Stimulated activated CD8-positive, alpha-beta memory T cell treated with anti-CD3 and anti-CD28 coated beads, Interleukin-4, amount 100 ng/mL, for 24 hours (primary cell): ENCODE measurements at regions not wholly inside any gene's neighbourhood (a gene's known extent, or its start where the extent isn't known, plus 50 kb on each side); places are given as distances from the start of the nearest gene placed in this dataset.
"Not testable (repeated sequence)": the region's sequence is repeated elsewhere in the genome, so short reads cannot be mapped to it uniquely, and the experiment has no call there.

Source experiments
- DNase-seq: peaks from one replicate; pipeline ENCODE4 v3.0.0-alpha.2; 2020; ENCODE audit warnings: low read depth

DNA sequence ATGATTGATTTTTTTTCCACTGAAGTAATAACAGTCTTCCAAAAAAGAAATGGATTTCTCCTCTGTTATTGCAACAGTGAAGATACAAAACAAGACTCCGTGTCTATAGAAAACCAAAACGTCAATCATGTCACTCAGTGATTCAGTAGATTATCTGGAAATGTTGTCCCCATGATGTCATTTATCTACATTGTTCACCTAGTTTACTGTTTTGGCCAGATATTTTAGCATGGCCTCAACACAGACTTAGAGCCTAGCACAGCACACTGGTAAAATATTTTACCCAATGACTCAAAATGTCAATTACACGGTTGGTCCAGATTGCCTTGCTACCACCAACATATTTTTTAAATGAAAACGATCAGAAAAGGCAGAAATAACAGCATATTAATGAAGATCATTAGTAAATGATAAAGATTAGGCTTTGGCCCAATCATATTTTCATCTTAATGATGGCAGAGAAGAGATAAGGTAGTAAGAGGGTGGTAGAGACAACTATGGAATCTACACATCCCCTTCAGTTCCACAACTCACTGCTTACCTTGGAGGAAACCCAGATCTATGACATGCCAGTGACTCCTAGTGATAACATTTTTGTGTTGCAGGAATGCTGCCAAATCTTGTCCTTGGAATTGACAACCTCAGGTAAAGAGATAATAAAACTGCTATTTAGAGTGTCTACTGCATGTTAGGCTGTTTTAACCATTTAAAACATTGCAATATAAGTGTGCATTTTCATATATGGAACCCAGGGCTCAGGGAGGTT, 347.7 kb upstream of the ARPP21 start:
- no peak for DNase-seq

DNA sequence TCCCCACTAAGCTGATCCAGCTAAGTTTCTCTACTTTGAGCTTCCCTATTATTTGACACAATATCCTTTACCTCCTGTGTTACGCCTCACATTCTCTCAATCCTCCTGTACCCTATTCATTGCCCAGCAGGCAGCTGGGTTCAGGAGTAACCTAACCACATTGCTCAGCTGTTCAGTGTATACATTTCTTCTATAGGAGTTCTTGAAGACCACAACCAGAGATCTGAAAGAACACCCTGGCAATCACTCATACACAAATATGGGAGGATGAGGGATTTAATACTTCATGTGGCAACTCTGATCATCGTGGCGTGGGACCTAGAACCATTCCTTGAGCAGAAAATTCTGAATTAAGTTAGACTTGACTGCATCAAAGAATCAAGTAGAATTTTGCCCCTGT, 346.8 kb upstream of the ARPP21 start:
- DNase-seq, result no peak

DNA sequence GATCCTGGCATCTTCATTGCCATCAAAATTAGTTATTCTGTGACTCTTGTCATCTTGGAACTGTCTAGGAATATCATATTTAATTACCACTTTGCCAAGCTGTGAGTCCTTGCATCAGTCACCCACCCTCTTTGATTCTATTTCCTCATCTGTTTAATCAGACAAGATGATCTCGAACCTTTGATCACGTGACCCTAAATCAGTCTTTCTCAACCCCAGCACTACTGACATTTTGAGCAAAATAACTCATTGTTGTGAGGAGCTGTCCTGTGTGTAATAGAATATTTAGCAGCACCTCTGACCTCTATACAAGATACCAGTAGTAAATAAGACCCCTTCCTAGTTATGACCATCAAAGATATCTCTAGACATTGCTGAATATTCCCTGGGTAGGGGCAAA, 343.4 kb upstream of the ARPP21 start:
- no peak for DNase-seq

DNA sequence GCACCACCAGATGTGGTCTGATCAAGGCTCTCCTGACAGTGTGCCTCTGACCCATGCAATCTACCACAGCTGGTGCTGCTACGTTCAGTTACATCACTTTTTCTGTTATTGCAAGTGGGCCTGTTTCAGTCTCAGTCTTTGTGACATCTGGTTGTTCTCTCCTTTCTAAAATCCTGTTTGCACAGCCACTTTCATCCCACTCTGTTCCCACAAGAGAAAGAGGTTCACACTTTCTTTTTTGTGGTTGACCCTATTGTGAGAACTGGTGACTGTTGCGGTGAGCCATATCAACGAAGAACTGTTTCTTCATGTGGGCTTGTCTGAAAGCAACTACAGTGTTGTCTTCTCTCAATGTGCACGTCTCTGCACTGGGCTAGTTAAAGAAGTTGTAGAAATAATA, 342.8 kb upstream of the ARPP21 start:
- no peak for DNase-seq

DNA sequence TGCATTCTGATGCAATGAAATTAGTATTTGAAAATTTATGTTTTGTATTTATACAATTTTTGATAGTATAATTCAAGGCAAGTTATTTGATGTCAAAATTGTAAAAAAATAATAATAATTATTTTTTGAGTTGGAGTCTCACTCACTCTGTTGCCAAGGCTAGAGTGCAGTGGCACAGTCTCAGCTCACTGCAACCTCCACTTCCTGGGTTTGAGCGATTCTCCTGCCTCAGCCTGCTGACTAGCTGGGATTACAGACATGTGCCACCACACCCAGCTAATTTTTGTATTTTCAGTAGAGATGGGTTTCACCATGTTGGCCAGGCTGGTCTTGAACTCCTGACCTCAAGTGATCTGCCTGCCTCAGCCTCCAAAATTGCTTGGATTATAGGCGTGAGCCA, 342.4 kb upstream of the ARPP21 start:
- DNase-seq, result not testable (repeated sequence)

DNA sequence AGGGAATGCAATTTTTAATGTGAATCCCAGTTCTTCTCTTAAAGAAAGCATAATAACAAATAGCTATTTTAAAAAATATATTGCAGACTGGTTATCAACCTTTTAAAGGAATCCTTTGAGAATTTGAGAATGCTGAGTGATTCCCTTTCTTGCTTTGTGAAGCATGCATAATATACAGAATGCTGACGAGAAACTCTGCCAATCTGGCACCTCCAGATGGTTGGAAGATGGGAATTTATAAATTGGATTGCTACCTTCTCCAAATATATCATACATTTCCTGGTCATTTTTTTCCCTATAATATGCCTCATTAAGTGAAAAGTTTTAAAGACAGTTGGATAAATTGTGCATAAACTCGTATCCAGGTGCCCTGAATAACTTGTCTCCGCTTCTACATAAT, 333.9 kb upstream of the ARPP21 start:
- no peak for DNase-seq

DNA sequence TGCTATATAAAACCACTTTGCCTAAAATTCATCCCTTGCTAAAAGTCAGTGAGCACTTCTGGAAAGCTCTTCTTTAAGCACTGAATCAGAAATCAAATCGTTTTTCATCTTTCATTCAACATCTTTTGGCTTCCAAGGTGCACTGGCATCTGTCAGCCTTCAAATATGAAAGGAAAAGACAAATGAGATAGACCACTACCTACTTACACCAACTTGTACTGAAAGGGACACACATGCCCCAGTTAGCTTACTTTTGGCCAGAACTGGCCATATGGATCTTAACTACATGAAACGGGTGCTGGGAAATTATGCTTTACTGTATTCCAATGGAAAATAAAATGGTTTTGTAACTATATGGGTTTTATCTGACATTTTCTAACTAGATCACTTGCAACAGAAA, 332.0 kb upstream of the ARPP21 start:
- DNase-seq, result no peak

DNA sequence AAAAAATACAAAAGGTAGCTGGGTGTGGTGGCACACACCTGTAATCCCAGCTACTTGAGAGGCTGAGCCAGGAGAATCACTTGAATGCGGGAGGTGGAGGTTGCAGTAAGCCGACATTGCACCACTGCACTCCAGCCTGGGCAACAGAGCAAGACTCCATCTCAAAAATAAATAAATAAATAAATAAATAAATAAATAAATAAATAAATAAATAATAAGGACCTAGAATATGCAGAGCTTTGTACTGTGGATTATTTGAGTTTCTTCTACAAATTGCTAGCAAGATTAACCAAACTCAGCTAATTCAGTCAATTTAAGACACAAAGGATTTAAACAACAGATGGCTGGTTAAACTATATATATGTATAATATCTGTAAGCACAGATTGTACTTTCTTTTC, 322.5 kb upstream of the ARPP21 start:
- DNase-seq, result not testable (repeated sequence)

DNA sequence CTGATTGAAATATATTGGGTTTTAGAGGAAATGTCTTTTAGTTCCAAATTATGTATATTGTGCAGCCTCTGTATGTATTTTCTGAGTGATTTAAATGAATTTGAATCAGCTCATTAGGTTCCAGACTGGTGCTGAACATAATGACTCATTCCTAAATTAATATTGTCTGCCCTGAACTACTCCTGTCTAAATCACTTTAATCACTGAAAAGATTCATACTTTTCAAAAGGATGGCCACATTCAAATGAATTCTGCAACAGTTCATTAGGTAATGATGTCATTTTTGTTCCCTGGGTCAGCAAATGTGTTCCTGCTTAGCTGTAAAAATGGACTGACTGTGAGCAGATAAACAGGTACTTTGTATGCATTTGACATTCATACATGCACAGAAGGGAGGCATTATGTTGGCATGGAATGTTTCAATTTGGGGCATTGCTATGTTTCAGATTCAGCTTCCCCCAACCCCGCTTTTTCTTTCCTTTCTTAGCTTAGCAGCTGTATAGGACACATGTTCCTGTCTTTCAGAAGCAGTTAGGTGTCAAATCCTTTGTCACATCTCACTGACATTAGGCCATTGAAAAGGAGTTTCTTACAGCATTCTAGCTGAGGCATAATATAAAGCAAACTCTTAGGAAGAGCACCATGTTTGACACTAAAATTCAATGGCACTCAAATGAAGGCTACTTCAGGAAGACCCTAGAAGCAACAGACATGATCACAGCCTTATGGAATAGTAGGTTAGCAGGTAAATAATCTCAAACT, 318.5 kb upstream of the ARPP21 start:
- no peak for DNase-seq

DNA sequence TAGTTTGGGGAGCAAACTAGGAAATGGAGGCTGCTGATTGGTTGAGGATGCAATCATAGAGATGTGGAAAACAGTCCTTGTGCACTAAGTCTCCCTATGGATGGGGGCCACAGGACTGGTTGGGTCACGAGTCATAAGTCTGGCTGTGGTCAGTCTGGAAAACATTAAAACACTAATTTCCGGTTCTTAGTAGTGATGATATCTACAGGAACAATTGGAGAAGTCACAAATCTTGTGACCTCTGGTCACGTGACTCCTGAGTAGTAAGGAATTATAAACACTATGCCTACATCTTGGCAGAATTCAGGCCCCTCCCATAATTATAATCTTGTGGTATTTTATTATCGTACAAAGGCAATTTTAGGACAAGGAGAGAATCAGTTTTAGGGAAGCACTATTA, 317.3 kb upstream of the ARPP21 start:
- DNase-seq, result no peak

DNA sequence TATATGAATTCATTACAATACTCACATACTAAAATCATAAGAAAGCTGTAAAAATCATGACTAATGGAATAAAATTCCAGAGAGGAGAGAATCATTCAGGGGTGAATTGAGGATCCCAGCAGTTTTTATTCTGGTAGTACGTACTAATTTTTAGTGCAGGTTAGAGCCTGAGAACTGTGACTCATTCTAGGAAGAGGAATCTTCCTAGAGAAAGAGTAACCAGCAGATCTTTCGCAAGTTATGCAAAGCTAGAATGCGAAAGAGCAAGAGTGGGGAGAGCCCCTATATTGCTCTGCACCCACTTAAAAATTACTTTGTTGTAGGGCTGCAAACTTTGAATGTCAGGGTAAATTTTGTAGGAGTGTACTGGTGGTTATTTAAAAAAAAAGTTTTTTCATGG, 303.6 kb upstream of the ARPP21 start:
- DNase-seq, result no peak

DNA sequence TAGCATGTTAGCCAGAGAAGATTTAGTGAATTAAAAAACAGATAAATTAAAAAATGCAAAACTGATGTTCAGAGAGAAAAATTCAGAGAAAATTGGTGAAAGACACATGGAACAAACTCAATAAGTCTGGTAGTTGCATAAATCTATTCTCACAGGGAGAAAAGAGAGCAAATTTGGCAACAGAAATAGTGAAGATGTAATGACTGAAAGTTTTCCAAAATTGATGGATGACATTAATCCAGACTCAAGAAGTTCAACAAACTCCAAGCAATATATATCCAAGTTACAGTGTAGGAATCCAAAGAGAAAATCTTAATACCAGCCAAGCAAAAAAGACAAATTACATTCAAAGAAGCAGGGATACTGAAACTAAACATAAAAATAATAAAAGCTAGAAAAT, 302.7 kb upstream of the ARPP21 start:
- DNase-seq, result no peak

DNA sequence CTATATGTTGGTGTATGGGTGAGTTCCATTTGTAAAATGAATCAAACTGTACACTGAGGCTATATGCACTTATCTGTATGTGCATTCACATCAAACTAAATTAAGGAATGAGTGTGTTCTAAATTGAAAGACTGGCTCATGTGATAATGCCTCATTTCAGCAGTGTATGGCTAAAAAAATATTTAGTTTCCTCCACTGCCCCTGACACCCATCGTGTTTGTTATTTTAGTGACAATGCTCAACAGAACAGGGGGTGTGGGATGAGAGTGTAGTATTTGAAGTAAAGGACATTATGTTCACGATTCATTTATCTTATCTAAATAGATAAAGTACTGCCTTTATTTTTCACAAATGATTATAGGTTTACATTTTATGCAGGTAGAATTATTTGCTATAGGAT, 301.1 kb upstream of the ARPP21 start:
- DNase-seq, result no peak

DNA sequence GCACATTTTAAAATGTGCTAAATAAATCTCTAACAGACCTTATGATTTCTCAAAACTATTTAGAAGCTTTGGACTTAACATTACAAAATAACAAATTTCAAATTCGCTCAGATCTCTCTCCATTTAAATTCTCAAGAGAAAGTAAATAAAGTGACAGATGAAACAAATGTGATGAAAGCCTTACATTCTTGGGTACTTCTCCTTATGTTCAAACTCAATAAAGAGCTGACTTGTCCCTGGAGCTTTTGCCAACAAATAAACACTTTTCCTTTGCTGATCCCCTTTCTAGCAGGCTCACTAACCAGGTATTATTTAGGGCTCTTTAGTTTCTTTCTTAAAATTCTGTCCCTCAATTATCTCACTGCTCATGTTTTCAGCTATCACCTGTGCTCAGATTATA, 259.1 kb upstream of the ARPP21 start:
- no peak for DNase-seq

DNA sequence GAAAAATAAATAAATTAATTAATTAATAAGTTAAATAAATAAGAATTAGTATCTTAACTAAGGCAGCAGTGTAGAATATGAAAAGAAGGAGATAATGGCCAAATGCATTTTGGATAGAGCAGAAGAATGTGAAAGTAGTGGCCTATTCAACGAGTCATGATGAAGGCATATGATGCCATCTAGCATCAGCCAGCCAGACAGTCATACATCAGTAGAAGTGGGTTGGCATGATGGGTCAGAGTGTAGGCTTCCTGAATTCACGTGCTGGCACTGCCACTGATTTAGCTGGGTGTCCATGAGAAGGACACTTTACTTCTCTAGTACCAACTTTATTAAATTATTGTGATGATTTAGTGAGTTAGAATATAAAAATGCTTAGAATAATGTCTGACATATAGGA, 256.1 kb upstream of the ARPP21 start:
- no peak for DNase-seq

DNA sequence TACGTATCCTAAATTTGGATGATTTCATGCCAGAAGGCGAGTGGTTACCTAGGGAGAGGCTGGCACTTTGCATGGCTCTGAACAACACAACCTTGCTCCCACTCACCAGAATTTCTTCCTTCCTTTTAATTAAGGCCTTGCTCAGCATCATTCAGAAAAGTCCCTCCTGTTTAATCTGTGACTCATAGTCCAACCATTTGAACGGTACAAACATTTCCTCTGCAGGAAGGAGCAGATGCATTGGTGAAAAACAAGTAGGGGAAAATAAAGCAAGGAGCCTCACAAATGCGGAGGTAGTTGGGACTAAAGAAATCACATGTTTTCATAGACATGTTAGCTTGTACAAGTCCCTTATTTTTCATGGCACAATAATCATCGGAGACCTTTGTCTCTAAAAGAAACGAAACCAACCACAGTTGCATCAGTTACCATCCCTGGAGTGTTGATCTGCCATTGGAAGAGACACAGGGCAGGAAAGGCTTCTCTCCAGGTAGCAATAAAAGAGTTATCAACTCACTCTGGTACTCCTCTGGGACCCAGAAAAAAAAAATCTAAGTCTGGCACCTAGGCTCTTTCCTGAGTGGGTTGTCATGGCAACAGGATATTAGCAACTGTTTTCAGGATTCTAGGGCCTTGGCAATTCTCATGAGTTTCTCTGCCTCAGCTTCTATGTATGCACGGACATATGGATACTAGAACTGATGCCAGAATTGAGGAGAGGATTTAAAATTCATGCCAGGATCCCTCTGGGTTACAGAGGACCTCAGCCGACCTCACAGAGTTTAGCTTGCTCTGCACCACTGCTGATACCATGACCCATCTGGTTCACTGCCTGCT, 255.4 kb upstream of the ARPP21 start:
- DNase-seq, result no peak

DNA sequence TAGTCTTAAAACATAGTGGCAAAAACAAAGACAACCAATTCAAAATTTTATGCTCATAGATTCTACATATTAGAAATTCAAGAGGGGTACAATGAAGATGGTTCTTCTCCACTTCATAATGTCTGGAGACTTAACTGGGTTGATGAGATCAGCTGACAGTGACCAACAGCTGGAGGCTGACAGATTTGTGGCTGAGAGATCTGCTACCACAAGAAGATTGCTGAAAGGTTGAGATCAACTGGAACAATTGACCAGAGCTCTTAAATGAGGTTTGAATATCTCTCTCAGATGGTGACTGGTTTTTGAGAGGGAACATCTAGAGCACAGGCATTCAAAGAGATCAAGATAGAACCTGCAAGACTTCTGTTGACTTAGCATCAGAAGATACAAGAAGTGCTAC, 254.1 kb upstream of the ARPP21 start:
- DNase-seq, result no peak

DNA sequence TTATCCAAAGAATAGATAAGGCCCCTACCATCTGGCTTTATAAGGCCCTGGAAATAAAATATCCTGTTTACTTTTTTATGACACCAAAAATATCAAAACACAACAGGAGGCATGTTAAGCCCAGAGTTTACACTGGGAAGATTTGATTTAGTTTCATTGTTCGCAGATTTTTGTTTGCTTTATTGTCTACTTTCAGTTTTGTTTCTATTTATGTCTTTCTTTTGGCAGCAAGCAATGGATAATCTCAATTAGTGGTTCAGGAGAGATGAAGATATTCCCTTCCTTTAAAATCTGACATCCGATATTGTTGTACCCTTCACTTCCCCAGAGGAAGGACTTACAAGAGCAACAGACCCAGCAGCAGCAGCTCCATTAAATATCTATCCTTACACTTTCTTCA, 249.4 kb upstream of the ARPP21 start:
- DNase-seq, result no peak

DNA sequence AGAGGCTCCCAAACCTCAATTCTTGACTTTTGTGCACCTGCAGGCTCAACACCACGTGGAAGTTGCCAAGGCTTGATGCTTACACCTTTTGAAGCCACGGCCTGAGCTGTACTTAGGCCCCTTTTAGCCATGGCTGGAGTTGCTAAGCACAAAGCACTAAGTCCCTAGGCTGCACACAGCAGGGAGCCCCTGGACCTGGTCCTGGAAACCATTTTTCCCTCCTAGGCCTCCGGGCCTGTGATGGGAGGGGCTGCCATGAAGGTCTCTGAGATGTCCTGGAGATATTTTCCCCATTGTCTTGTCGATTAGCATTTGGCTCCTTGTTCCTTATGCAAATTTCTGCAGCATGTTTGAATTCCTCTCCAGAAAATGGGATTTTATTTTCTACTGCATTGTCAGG, 247.1 kb upstream of the ARPP21 start:
- DNase-seq, result no peak

DNA sequence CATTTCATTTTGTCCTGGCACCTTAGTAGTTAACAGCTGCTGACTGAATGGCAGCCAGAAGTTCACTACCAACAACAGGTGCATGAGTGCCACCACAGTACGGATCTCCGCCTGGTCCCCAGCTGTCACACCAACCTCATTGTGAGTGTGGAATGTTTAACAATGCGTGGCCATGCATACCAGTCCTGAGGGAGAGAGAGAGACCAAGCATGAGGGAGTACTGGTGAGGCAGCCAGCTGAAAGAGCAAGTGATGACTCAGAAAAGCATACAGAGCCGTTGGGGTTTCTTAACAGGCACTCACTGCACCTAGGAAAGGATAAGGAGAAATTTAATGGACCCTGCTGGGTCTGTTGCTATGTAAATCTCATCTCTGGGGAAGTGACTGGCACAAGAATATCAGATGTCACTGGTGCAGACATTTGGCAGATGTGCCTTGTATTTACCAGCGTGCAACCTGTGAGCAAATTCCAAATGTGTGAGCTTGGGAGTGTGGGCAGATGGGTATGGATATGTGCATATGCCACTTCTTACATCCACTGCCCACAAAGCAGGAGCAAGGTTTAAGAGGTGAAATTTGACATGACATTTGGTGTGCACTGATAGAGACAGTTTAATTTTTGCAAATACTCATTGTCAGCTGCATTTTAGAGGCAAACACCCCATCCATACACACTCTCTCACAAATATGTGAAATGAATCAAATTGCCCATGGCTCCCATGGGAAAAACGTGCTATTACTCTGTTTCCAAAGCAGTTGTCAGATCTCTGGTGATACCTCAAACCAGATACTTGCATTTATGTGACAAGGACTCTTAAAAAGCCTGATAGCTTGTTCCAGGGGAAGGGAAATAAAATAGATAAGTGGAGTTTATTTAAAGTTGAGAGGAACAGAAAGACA, 245.2 kb upstream of the ARPP21 start:
- DNase-seq, result no peak

DNA sequence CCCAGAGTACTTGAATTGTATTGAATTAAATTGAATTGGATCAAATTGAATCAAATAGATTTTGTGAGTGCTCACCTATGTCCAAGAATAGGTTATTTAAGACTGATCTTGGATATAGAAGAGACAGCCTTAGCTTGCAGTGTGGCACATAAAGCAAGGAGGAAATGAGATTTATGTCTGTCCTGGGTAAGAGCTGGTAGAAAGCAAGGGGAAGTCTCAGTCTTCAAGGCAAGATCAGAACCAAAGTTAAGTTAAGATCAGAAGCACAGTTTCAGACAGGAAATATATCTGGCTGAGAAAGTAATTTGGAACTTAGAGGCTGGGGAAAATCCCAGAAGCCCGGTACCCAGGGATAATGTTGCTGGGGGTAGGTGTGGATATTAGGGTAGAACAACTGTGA, 244.4 kb upstream of the ARPP21 start:
- DNase-seq, result no peak

DNA sequence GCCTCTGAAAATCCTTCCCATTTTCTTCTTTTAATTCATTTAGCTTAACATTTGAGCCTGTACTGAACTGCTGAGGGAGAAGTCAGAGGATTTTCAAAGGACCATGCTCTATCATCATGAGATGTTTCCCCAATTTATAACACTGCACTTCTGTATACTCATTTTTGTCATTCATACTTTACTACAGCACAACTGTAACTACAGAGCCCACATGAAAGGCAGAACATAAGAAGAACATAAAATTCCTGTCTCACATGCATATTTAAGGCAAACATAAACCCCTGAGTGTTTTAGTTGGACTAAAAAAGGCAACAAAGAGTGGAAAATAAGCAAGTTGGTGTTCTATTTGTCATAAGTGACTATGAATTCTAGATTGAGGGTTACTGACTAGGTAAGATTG, 237.7 kb upstream of the ARPP21 start:
- no peak for DNase-seq
